ENCODE measurements at regions not wholly inside any gene's neighbourhood (a gene's known extent, or its start where the extent isn't known, plus 50 kb on each side); places are given as distances from the start of the nearest gene placed in this dataset.
"Not testable (repeated sequence)": the region's sequence is repeated elsewhere in the genome, so short reads cannot be mapped to it uniquely, and the experiment has no call there.

GRCh38 chr5:6082685-6083084 lies 295.7 kb downstream of the MED10 start:
- H3K4me3 Mint-ChIP-seq: no peak overlapping the region
- no peak overlapping the region for H3K27ac Mint-ChIP-seq
- DNase-seq (ENCODE audit: low spot score) (no peak), ATAC-seq (no peak)
- no peaks in the 10 kb centered on the region for H3K27me3 Mint-ChIP-seq
- H3K4me1 Mint-ChIP-seq (ENCODE audit: low read depth in 2 of 2): no peaks in the 10 kb centered on the region
- no peaks in the 10 kb centered on the region for H3K9me3 Mint-ChIP-seq
- H3K36me3 Mint-ChIP-seq: no peaks in the 10 kb centered on the region

- Mint-ChIP-seq H3K36me3 (no peaks in the 10 kb centered on the region), H3K4me1 (ENCODE audit: low read depth in 2 of 2) (no peaks in the 10 kb centered on the region), H3K9me3 (no peaks in the 10 kb centered on the region), H3K27ac (no peak overlapping the region), H3K4me3 (no peak overlapping the region), H3K27me3 (no peaks in the 10 kb centered on the region)
- ATAC-seq (no peak), DNase-seq (ENCODE audit: low spot score) (no peak)
Observed at GRCh38 chr5:6081727-6082210, 296.6 kb downstream of the MED10 start.

DNA sequence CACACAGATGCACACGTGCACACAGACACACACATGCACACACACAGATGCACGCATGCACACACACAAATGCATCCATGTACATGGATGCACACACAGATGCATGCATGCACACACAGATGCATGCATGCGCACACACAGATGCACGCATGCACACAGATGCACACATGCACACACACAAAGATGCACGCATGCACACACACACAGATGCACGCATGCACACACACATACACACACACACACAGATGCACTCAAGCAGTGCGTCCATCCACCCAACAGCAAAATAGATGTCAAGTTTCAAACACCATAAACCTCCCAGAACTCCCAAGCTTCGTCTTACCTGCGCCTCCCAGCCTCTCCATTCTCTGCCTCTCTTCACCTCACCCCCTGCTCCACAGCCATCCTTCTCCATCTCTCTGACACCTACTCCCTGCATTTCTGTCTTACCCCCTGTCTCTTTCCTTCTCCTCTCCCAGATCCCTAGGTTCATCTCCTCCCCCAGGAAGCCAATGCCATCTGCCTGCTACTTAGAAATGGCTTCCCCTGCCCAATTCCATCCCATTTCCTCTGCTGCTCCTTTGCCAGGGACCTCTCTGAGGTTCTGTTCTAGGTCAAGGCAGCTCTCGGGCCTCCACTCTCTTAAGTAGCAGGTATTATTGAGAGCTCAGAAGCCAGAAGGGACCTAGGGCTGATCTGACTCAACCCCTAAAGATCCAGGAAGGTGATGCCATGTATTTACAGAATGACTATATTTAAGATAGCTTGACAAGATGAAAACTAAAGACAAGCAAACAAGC lies 297.2 kb downstream of the MED10 start:
- no peaks in the 10 kb centered on the region for H3K36me3 Mint-ChIP-seq
- no peak for DNase-seq (ENCODE audit: low spot score)
- no peaks in the 10 kb centered on the region for H3K27me3 Mint-ChIP-seq
- ATAC-seq: peak in 1 of 2 donors; percentile 31
- no peaks in the 10 kb centered on the region for H3K4me1 Mint-ChIP-seq (ENCODE audit: low read depth in 2 of 2)
- no peak overlapping the region for H3K4me3 Mint-ChIP-seq
- H3K27ac Mint-ChIP-seq: no peak overlapping the region
- no peaks in the 10 kb centered on the region for H3K9me3 Mint-ChIP-seq

GRCh38 chr5:6080436-6080835 lies 297.9 kb downstream of the MED10 start:
- H3K36me3 Mint-ChIP-seq: no peaks in the 10 kb centered on the region
- DNase-seq (ENCODE audit: low spot score): no peak
- no peaks in the 10 kb centered on the region for H3K9me3 Mint-ChIP-seq
- ATAC-seq: no peak
- H3K27me3 Mint-ChIP-seq: no peaks in the 10 kb centered on the region
- no peak overlapping the region for H3K27ac Mint-ChIP-seq
- no peaks in the 10 kb centered on the region for H3K4me1 Mint-ChIP-seq (ENCODE audit: low read depth in 2 of 2)
- H3K4me3 Mint-ChIP-seq: no peak overlapping the region

DNA sequence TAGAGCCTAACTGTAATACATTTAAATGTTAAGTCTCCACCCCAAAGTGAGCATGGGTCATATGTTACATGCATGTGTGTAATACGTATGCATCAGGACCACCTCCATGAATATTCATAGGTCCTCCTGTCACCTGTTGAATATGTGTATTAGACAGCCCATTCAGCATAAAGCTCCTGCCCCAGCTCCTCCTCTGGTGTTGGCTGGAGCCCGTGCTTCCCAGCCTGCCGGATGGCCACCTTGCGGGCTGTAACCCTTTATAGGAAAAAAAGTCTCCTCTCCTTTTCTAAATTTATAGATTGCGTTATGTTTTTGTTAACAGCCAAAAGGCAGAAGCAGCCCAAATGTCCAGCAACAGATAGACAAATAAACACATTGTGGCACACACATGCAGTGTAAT lies 299.5 kb downstream of the MED10 start:
- DNase-seq (ENCODE audit: low spot score): no peak
- Mint-ChIP-seq H3K27ac (no peak overlapping the region), H3K27me3 (no peaks in the 10 kb centered on the region), H3K36me3 (no peaks in the 10 kb centered on the region), H3K4me3 (no peak overlapping the region), H3K4me1 (ENCODE audit: low read depth in 2 of 2) (no peaks in the 10 kb centered on the region), H3K9me3 (peaks cover 9% of the 10 kb centered on the region)
- no peak for ATAC-seq

DNA sequence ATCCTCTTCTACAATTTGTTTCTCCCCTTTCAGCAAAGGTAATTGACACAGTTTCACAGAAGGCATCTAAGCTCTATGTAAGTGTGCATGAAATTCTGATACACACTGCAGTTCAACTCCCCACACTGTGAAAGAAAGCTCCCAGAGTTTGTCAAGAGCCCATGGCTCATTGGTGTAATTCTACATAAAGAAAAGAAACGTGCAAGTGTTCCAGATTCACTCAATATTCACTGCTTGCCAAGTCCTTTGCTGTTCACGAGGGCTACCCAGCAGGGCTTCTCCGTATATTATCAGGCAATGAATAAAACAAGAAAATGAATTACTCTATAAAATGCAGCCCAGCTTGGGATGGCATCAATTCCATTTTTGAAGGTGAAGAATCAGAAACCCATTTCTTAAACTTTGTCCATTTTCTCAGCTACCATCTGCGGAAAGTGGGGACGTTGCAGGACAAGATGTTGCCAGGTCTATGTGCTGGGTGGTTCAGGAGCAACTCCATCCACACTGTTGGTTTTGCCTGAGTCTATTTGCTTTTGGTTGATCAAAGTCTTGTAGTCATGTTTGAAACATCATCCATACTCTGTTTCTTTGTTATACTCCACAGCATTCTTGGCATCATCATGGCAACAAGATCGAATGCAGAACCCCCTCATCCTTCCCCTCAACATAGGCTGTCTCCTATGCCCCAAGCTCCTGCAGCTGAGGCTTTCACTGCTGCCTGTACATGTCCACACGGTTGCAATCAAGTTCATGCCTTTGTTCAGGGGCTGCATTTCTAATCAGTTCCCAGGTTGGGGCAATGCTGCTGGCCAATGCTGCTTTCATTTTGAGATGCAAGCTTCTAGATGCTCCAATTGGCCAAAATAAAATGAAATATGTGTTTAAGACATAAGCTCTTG lies 301.8 kb downstream of the MED10 start:
- Mint-ChIP-seq H3K9me3 (peaks cover 9% of the 10 kb centered on the region), H3K36me3 (no peaks in the 10 kb centered on the region)
- DNase-seq (ENCODE audit: low spot score): no peak

GRCh38 chr5:6072488-6072887 lies 305.9 kb downstream of the MED10 start:
- ATAC-seq; H3K4me3 Mint-ChIP-seq; DNase-seq (ENCODE audit: low spot score); H3K27ac Mint-ChIP-seq; H3K36me3 Mint-ChIP-seq; H3K27me3 Mint-ChIP-seq; H3K9me3 Mint-ChIP-seq; H3K4me1 Mint-ChIP-seq (ENCODE audit: low read depth in 2 of 2): not testable (repeated sequence)

More for the DNA sequence above, 301.8 kb downstream of the MED10 start:
- Mint-ChIP-seq H3K27ac (no peak overlapping the region), H3K4me3 (no peak overlapping the region), H3K4me1 (ENCODE audit: low read depth in 2 of 2) (no peaks in the 10 kb centered on the region), H3K27me3 (no peaks in the 10 kb centered on the region)
- no peak for ATAC-seq

GRCh38 chr5:6069496-6070185 lies 308.7 kb downstream of the MED10 start:
- DNase-seq (ENCODE audit: low spot score) (no peak), ATAC-seq (no peak)
- no peaks in the 10 kb centered on the region for H3K36me3 Mint-ChIP-seq
- H3K27me3 Mint-ChIP-seq: no peaks in the 10 kb centered on the region
- no peak overlapping the region for H3K27ac Mint-ChIP-seq
- H3K4me3 Mint-ChIP-seq: no peak overlapping the region
- H3K4me1 Mint-ChIP-seq (ENCODE audit: low read depth in 2 of 2): no peaks in the 10 kb centered on the region
- peaks cover 3% of the 10 kb centered on the region for H3K9me3 Mint-ChIP-seq

GRCh38 chr5:6066016-6066415 lies 312.3 kb downstream of the MED10 start:
- Mint-ChIP-seq H3K36me3 (no peaks in the 10 kb centered on the region), H3K27me3 (peaks cover 0 to 6% of the 10 kb centered on the region in 2 donors), H3K4me3 (no peak overlapping the region), H3K27ac (no peak overlapping the region), H3K4me1 (ENCODE audit: low read depth in 2 of 2) (no peaks in the 10 kb centered on the region), H3K9me3 (peaks cover 3% of the 10 kb centered on the region)
- no peak for DNase-seq (ENCODE audit: low spot score)
- ATAC-seq: no peak

DNA sequence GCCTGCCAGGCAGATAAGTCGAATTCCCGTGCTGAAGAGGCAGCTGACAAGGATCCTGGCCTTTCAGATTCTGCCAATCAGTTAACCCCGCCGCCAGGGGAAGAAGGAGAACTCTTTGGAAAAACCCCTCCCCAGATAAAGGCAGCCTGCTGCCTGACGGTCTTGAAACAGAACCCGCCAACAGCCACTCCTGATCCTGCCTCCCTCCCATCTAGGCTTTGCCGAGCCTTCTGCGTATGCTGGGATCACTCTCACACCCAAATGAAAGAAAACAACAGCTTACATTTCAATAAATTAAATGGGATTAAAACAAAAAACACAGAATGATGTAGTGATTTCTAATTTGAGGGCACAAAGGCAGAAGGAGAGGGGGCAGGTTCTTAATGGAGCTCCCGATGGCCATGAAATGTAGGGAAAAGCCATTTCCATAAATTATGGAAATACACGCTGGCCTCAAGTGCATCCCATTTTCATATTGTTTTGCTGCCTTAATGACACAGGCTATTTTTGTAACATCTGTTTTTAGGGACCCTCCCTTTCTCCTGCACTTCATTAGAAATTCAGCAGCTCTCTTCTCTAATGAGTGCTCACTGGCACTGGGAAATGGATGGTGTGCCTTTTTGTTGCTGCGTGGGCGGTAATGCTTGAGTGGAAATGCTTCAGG lies 319.1 kb downstream of the MED10 start:
- Mint-ChIP-seq H3K27ac (no peak overlapping the region), H3K9me3 (peaks cover 6% of the 10 kb centered on the region), H3K4me1 (ENCODE audit: low read depth in 2 of 2) (no peaks in the 10 kb centered on the region)

DNA sequence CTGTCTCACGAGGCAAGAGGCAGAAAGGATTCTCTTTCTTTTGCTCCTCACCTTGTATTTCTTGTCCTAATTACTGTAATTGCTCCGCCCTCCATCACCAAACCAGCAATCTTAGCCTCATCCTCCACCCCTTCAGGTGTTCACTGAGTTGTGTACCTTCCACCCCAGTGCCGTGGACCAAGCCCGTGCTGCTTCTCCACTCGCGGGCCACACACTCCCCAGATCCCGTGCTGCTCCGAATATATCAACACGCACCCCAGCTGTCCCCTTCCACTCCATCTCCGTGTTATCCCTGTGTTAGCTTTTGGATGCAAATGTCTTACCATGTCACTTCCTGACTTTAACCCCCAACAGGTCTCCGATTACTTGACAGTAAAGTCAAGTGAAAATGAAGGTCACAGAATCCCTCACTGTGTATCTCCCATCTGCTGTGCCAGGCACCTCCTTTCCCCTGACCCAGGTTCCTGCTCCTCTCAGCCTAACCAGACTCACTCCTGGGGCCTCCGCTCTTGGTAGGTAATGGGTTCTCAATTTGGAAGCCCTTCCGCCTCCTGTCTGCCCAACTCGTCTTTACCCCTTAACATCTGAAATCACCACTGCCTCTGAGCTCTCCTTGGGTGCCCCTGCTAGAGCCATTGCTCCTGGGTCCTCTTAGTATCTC lies 320.2 kb downstream of the MED10 start:
- DNase-seq (ENCODE audit: low spot score) (no peak), ATAC-seq (no peak)
- H3K9me3 Mint-ChIP-seq: peaks cover 6% of the 10 kb centered on the region
- H3K4me1 Mint-ChIP-seq (ENCODE audit: low read depth in 2 of 2): no peaks in the 10 kb centered on the region
- H3K27me3 Mint-ChIP-seq: peaks cover 0 to 6% of the 10 kb centered on the region in 2 donors
- H3K27ac Mint-ChIP-seq: no peak overlapping the region
- no peaks in the 10 kb centered on the region for H3K36me3 Mint-ChIP-seq
- no peak overlapping the region for H3K4me3 Mint-ChIP-seq

More for the DNA sequence above, 319.1 kb downstream of the MED10 start:
- DNase-seq (ENCODE audit: low spot score): no peak
- Mint-ChIP-seq H3K27me3 (peaks cover 0 to 6% of the 10 kb centered on the region in 2 donors), H3K36me3 (no peaks in the 10 kb centered on the region), H3K4me3 (no peak overlapping the region)
- no peak for ATAC-seq

GRCh38 chr5:6056280-6056679 lies 322.1 kb downstream of the MED10 start:
- Mint-ChIP-seq H3K9me3 (peaks cover 7% of the 10 kb centered on the region), H3K4me1 (ENCODE audit: low read depth in 2 of 2) (no peaks in the 10 kb centered on the region), H3K36me3 (peaks cover 4% of the 10 kb centered on the region), H3K27me3 (peaks cover 0 to 11% of the 10 kb centered on the region in 2 donors), H3K27ac (no peak overlapping the region), H3K4me3 (no peak overlapping the region)
- ATAC-seq (no peak), DNase-seq (ENCODE audit: low spot score) (no peak)

DNA sequence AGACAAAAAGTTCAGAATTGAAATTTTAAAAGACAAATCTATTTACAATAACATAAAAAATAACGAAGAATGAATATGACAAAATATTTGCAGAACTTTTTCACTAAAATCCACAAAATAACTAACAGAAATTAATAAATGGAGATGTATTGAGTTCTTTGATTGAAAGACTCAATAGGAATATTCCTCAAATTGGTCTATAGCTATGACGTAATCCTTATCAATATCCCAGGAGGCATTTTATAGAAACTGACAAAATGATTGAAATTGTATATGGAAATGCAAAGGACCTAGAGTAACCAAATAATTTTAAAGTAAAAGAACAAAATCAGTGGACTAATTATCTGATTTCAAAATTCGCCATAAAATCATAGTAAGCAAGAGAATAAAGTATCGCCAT lies 328.7 kb downstream of the MED10 start:
- Mint-ChIP-seq H3K4me1 (ENCODE audit: low read depth in 2 of 2) (no peaks in the 10 kb centered on the region), H3K27me3 (peaks cover 0 to 11% of the 10 kb centered on the region in 2 donors), H3K36me3 (peaks cover 4% of the 10 kb centered on the region), H3K4me3 (no peak overlapping the region), H3K27ac (no peak overlapping the region), H3K9me3 (peaks cover 7% of the 10 kb centered on the region)
- no peak for ATAC-seq
- no peak for DNase-seq (ENCODE audit: low spot score)

Measured in natural killer cell treated with Interleukin-12 subunit alpha and Interleukin-12 subunit beta and Interleukin-15 and Interleukin-18, amount 100 ng/mL, for 72 hours (primary cell).